Body of pancreas (tissue), 4 donors: ENCODE measurements at regions not wholly inside any gene's neighbourhood (a gene's known extent, or its start where the extent isn't known, plus 50 kb on each side); places are given as distances from the start of the nearest gene placed in this dataset.

ENCODE experiments used
- POLR2A ChIP-seq, 3 donors: fragments of 450-650 bp; IDR thresholded peaks; one replicate each; pipeline ENCODE4 v1.6.1; 2016; ENCODE audit warnings: antibody characterized with exemption in 3 of 3, mild to moderate bottlenecking in 2 of 3
- TF ChIP-seq, protein P1 (sequence below), 7 experiments: fragments of 450-650 bp in 4 of 7; fragments of 200-600 bp in 3 of 7; sonication (generic) in 3 of 7; IDR thresholded peaks; one replicate each; pipeline ENCODE4 v1.5.1; 2016 to 2019; ENCODE audit warnings: antibody characterized with exemption in 7 of 7

DNA sequence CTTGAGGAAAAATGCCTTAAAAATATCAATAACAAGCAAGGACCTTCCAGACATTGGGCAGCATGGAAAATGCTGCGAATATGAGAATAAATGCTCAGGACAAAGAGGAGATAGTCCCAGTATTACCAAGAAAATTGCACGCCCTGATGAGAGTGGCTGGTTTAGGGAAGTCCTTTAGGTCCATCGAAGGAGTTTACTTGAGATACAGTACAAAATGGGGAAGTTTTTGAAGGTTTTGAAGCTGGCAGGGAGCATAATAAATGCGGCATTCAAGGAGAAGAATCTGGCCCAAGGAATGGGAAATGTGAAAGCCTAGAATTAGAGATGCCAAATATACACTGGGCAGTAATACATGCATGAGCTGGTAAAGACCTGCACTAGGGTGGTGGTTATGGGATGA lies 90.2 kb upstream of the SPATS2L start:
- TF ChIP-seq, protein P1, sequence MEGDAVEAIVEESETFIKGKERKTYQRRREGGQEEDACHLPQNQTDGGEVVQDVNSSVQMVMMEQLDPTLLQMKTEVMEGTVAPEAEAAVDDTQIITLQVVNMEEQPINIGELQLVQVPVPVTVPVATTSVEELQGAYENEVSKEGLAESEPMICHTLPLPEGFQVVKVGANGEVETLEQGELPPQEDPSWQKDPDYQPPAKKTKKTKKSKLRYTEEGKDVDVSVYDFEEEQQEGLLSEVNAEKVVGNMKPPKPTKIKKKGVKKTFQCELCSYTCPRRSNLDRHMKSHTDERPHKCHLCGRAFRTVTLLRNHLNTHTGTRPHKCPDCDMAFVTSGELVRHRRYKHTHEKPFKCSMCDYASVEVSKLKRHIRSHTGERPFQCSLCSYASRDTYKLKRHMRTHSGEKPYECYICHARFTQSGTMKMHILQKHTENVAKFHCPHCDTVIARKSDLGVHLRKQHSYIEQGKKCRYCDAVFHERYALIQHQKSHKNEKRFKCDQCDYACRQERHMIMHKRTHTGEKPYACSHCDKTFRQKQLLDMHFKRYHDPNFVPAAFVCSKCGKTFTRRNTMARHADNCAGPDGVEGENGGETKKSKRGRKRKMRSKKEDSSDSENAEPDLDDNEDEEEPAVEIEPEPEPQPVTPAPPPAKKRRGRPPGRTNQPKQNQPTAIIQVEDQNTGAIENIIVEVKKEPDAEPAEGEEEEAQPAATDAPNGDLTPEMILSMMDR (IDR thresholded peaks at IDR 0.05), result no peak
- no peak for TF ChIP-seq POLR2A (IDR thresholded peaks at IDR 0.05)
